Esophagus squamous epithelium (tissue), 5 donors: ENCODE measurements at regions not wholly inside any gene's neighbourhood (a gene's known extent, or its start where the extent isn't known, plus 50 kb on each side); places are given as distances from the start of the nearest gene placed in this dataset.

Experiments
- DNase-seq: peaks from one replicate; lab custom pipeline; 2025; lab: John Stamatoyannopoulos, UW
- H3K27ac ChIP-seq, 4 donors: fragments of 200-600 bp; sonication (generic); one replicate each; pipeline ENCODE4 v1.5.1; 2016 to 2019; ENCODE audit warnings: mild to moderate bottlenecking in 1 of 4
- H3K27me3 ChIP-seq, 4 donors: fragments of 200-600 bp; sonication (generic); 1 replicate in 3 of 4; 2 replicates in 1 of 4; pipeline versions ENCODE4 v1.5.1 to v1.6.0; 2017 to 2021; ENCODE audit warnings: antibody characterized with exemption in 1 of 4
- H3K36me3 ChIP-seq, 3 donors: fragments of 200-600 bp; sonication (generic); one replicate each; pipeline ENCODE4 v1.5.1; 2016 to 2019
- H3K4me1 ChIP-seq, 3 donors: fragments of 200-600 bp; sonication (generic); one replicate each; pipeline ENCODE4 v1.5.1; 2017 to 2019
- H3K4me3 ChIP-seq, 4 donors: fragments of 200-600 bp; sonication (generic); 1 replicate in 3 of 4; 2 replicates in 1 of 4; pipeline ENCODE4 v1.5.1; 2016 to 2019; ENCODE audit warnings: mild to moderate bottlenecking in 2 of 4, moderate library complexity in 1 of 4
- H3K9me3 ChIP-seq, 3 donors: fragments of 200-600 bp; sonication (generic); one replicate each; pipeline ENCODE4 v1.5.1; 2016 to 2019
- POLR2A ChIP-seq, 4 donors: fragments of 450-650 bp; IDR thresholded peaks; one replicate each; pipeline ENCODE4 v1.6.1; 2017; ENCODE audit warnings: antibody characterized with exemption in 4 of 4, mild to moderate bottlenecking in 4 of 4, moderate library complexity in 3 of 4
- WGBS, 2 donors: methylation state at CpG; one replicate each; pipeline ENCODE4 v1.1.5; 2018; 5-methylcytosine and 5-hydroxymethylcytosine counted together
- intact Hi-C: fragments of 100-400 bp; cut with DNase I; formaldehyde crosslinking; loops from one replicate; pipeline ENCODE4 v1.15.0; 2022
- TF ChIP-seq, protein P1 (sequence below), 6 experiments: fragments of 450-650 bp in 4 of 6; fragments of 200-600 bp in 2 of 6; sonication (generic) in 2 of 6; IDR thresholded peaks; one replicate each; pipeline ENCODE4 v1.5.1; 2016 to 2019; ENCODE audit warnings: antibody characterized with exemption in 6 of 6, mild to moderate bottlenecking in 4 of 6, moderate library complexity in 4 of 6
- donor health status: DM: yes; HTN: yes; CAD: no.

GRCh38 chr6:33957131-33957891 lies 153.5 kb upstream of the MLN start:
- H3K36me3 ChIP-seq = no peaks in the 10 kb centered on the region
- H3K4me1 ChIP-seq = peaks cover 0 to 38% (median 17%) of the 10 kb centered on the region in 3 donors
- intact Hi-C loops = no loop called here
- no peak overlapping the region for H3K27ac ChIP-seq
- H3K9me3 ChIP-seq = no peaks in the 10 kb centered on the region
- DNase-seq = no peak
- WGBS, 2 donors = 80 to 82% methylated on average over 10 to 12 of the region's 12 CpGs
- peaks cover 0 to 24% (median 0%) of the 10 kb centered on the region in 4 donors for H3K27me3 ChIP-seq
- no peak overlapping the region for H3K4me3 ChIP-seq
- TF ChIP-seq, protein P1, sequence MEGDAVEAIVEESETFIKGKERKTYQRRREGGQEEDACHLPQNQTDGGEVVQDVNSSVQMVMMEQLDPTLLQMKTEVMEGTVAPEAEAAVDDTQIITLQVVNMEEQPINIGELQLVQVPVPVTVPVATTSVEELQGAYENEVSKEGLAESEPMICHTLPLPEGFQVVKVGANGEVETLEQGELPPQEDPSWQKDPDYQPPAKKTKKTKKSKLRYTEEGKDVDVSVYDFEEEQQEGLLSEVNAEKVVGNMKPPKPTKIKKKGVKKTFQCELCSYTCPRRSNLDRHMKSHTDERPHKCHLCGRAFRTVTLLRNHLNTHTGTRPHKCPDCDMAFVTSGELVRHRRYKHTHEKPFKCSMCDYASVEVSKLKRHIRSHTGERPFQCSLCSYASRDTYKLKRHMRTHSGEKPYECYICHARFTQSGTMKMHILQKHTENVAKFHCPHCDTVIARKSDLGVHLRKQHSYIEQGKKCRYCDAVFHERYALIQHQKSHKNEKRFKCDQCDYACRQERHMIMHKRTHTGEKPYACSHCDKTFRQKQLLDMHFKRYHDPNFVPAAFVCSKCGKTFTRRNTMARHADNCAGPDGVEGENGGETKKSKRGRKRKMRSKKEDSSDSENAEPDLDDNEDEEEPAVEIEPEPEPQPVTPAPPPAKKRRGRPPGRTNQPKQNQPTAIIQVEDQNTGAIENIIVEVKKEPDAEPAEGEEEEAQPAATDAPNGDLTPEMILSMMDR (IDR thresholded peaks at IDR 0.05) = no peak
- no peak for TF ChIP-seq POLR2A (IDR thresholded peaks at IDR 0.05)

DNA sequence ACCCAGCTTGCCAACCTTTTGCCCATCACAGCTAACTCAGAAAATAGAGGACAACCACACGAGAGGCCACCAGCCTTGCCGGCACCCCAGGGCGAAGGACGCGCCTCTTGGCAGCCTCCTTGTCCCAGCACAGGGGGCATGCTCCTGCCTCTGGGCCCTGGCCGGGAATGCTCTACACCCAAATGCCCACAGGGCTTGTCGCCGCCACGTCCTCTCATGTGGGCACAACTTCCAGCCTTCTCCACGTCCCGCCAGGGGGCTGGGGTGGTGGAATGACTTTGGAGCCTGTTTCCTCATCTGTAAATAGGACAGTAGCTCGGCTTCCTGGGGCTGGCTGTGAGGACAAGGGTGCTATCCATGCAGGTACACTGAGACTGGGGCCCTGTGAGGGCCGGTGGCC lies 152.4 kb upstream of the MLN start:
- WGBS, 2 donors = 49 to 80% methylated on average over 2 of the region's 13 CpGs
- Histone ChIP-seq H3K9me3 (no peaks in the 10 kb centered on the region), H3K4me3 (no peak overlapping the region), H3K36me3 (no peaks in the 10 kb centered on the region), H3K27me3 (peaks cover 0 to 34% (median 0%) of the 10 kb centered on the region in 4 donors), H3K4me1 (peaks cover 0 to 27% (median 10%) of the 10 kb centered on the region in 3 donors), H3K27ac (no peak overlapping the region)
- intact Hi-C loops = no loop called here
- no peak for DNase-seq
- no peak for TF ChIP-seq POLR2A (IDR thresholded peaks at IDR 0.05)
- TF ChIP-seq, protein P1 (IDR thresholded peaks at IDR 0.05) = no peak

DNA sequence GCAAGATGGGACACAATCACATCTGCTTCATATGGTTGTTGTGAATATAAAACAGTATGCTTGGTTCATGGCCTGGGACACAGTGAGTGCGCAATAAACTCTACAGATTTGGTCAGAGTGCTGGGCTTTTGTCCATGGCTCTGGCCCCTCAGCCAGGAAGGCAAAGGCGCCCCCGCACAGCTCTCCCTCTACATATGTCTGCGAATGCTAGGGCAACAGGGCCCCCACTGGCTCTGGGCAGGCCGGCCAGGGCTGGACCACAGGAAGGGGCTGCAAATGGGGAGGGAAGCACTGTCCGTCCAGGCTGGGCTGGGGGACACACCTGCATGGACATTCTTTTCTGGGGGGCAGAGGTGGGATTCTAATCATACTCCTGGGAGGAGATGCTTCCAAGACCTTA lies 151.8 kb upstream of the MLN start:
- H3K36me3 ChIP-seq = no peaks in the 10 kb centered on the region
- 93 to 100% methylated on average over 1 to 5 of the region's 6 CpGs for WGBS, 2 donors
- H3K27me3 ChIP-seq = peaks cover 0 to 38% (median 0%) of the 10 kb centered on the region in 4 donors
- no peak for DNase-seq
- intact Hi-C loops = no loop called here
- H3K4me1 ChIP-seq = peaks cover 0 to 22% (median 7%) of the 10 kb centered on the region in 3 donors
- H3K27ac ChIP-seq = no peak overlapping the region
- no peak for TF ChIP-seq POLR2A (IDR thresholded peaks at IDR 0.05)
- TF ChIP-seq, protein P1 (IDR thresholded peaks at IDR 0.05) = no peak
- H3K9me3 ChIP-seq = no peaks in the 10 kb centered on the region
- no peak overlapping the region for H3K4me3 ChIP-seq

DNA sequence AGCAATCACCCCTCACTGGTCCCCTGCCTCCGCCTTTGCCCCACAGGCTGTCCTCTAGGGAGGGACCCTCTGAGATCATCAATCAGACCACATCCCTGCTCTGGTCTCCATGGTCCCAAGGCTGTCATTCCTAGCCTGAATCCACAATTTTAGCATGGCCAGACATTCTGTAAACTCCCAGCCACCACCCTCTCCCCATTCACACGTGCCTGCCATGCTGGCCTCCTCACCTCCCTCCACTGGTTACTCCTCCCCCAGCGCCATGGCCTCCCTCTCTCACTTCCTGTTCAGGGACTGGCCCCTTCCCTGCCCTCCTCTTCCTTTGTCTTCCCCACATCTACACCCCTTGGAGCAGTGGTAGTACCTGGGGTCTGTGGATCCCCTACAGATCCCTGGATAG lies 150.7 kb upstream of the MLN start:
- Histone ChIP-seq H3K4me1 (peaks cover 0 to 11% (median 0%) of the 10 kb centered on the region in 3 donors), H3K27ac (no peak overlapping the region), H3K36me3 (no peaks in the 10 kb centered on the region), H3K4me3 (no peak overlapping the region), H3K27me3 (peaks cover 0 to 31% (median 0%) of the 10 kb centered on the region in 4 donors), H3K9me3 (no peaks in the 10 kb centered on the region)
- 32 to 47% methylated on average over 2 to 3 of the region's 3 CpGs for WGBS, 2 donors
- no peak for DNase-seq
- TF ChIP-seq POLR2A (IDR thresholded peaks at IDR 0.05) = no peak
- TF ChIP-seq, protein P1 (IDR thresholded peaks at IDR 0.05) = no peak
- intact Hi-C loops = no loop called here

- no peaks in the 10 kb centered on the region for H3K36me3 ChIP-seq
- H3K4me3 ChIP-seq = no peak overlapping the region
- intact Hi-C loops = no loop called here
- no peak for DNase-seq
- 10 to 55% methylated on average over 3 of the region's 3 CpGs for WGBS, 2 donors
- H3K4me1 ChIP-seq = peaks cover 0 to 1% (median 0%) of the 10 kb centered on the region in 3 donors
- H3K27ac ChIP-seq = no peak overlapping the region
- H3K27me3 ChIP-seq = peaks cover 0 to 25% (median 0%) of the 10 kb centered on the region in 4 donors
- TF ChIP-seq POLR2A (IDR thresholded peaks at IDR 0.05) = no peak
- TF ChIP-seq, protein P1 (IDR thresholded peaks at IDR 0.05) = no peak
- H3K9me3 ChIP-seq = no peaks in the 10 kb centered on the region
Observed at GRCh38 chr6:33953171-33953570, 149.4 kb upstream of the MLN start.
